DND-41 (cell line): ENCODE measurements at regions not wholly inside any gene's neighbourhood (a gene's known extent, or its start where the extent isn't known, plus 50 kb on each side); places are given as distances from the start of the nearest gene placed in this dataset.

Experiments used
- CTCF ChIP-seq: IDR thresholded peaks from 2 replicates; pipeline ENCODE4 v1.5.1; 2012; ENCODE audit warnings: borderline replicate concordance, low read length, moderate library complexity, mild to moderate bottlenecking; ENCODE audit not compliant: poor library complexity, severe bottlenecking; ENCODE audit errors: extremely low read depth
- EZH2 ChIP-seq: IDR thresholded peaks from 3 replicates; pipeline ENCODE4 v1.6.1; 2012; ENCODE audit warnings: borderline replicate concordance, low read depth, mild to moderate bottlenecking, moderate library complexity, low read length, inconsistent platforms; ENCODE audit not compliant: severe bottlenecking

GRCh38 chr14:39984323-39984722 is 552.1 kb upstream of the FBXO33 start:
- no peak for TF ChIP-seq CTCF
- no peak for TF ChIP-seq EZH2
